KMS-11 (cell line): ENCODE measurements at regions not wholly inside any gene's neighbourhood (a gene's known extent, or its start where the extent isn't known, plus 50 kb on each side); places are given as distances from the start of the nearest gene placed in this dataset.

Experiments used
- H2AFZ ChIP-seq: fragments of 200-600 bp; sonication (generic); 2 replicates; pipeline ENCODE4 v1.6.1; 2016; ENCODE audit warnings: antibody characterized with exemption, mixed run types, low read depth
- H3K27ac ChIP-seq: fragments of 200-600 bp; sonication (generic); 2 replicates; pipeline ENCODE4 v1.6.1; 2016; ENCODE audit warnings: mild to moderate bottlenecking, mixed run types
- H3K27me3 ChIP-seq: fragments of 200-600 bp; sonication (generic); 2 replicates; pipeline ENCODE4 v1.6.1; 2017; ENCODE audit warnings: mild to moderate bottlenecking, low read depth, mixed run types, moderate library complexity; ENCODE audit not compliant: insufficient read depth
- H3K36me3 ChIP-seq: fragments of 200-600 bp; sonication (generic); 2 replicates; pipeline ENCODE4 v1.6.1; 2017; ENCODE audit warnings: mild to moderate bottlenecking, mixed run types; ENCODE audit not compliant: insufficient read depth
- H3K4me1 ChIP-seq: fragments of 200-600 bp; sonication (generic); 2 replicates; pipeline ENCODE4 v1.6.1; 2016; ENCODE audit warnings: mild to moderate bottlenecking, low read depth, mixed run types; ENCODE audit not compliant: poor library complexity, severe bottlenecking
- H3K4me2 ChIP-seq: fragments of 200-600 bp; sonication (generic); 2 replicates; pipeline ENCODE4 v1.7.0; 2016; ENCODE audit warnings: mild to moderate bottlenecking, mixed run types
- H3K4me3 ChIP-seq: fragments of 200-600 bp; sonication (generic); IDR thresholded peaks from 2 replicates; pipeline ENCODE4 v1.6.1; 2017; ENCODE audit warnings: low read depth, low read length, mixed read lengths; ENCODE audit not compliant: insufficient read depth
- H3K79me2 ChIP-seq: fragments of 200-600 bp; sonication (generic); 2 replicates; pipeline ENCODE4 v1.6.1; 2016; ENCODE audit warnings: low read depth, mixed run types; ENCODE audit not compliant: insufficient read depth
- H3K9ac ChIP-seq: fragments of 200-600 bp; sonication (generic); 2 replicates; pipeline ENCODE4 v1.6.1; 2016; ENCODE audit warnings: mild to moderate bottlenecking, mixed run types
- H4K20me1 ChIP-seq: fragments of 200-600 bp; sonication (generic); 2 replicates; pipeline ENCODE4 v1.6.1; 2016; ENCODE audit warnings: mild to moderate bottlenecking, mixed run types; ENCODE audit not compliant: insufficient read depth
- TF ChIP-seq, protein P1 (sequence below): fragments of 200-600 bp; sonication (generic); conservative IDR thresholded peaks from 2 replicates; pipeline ENCODE4 v1.6.1; 2017; ENCODE audit warnings: low read depth, mild to moderate bottlenecking, antibody characterized with exemption, low read length, moderate library complexity, mixed read lengths

DNA sequence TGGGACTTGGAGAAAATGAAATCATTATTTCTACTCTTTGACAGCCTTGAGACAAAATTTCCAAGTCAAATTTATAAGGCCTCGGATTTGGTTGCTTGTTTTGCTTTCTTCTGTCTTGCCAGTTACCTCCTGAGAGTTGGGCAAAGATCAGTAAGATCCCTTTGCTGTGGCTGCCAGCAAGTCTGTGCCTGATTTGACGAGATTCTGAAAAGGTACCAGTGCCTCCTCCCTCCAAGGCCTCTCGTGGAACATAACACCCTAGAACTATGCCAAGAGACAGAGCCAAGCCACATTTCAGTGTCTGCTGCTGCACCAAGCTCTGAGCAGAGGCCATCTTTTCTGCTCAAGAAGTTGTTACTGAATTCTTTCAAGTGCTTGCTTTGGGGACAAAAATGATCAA, 61.0 kb downstream of the GTPBP8 start:
- no peaks in the 10 kb centered on the region for H3K79me2 ChIP-seq
- no peaks in the 10 kb centered on the region for H3K36me3 ChIP-seq
- no peak overlapping the region; the same call in 1 of the 2 replicates for H3K9ac ChIP-seq
- no peaks in the 10 kb centered on the region for H4K20me1 ChIP-seq
- peaks cover 7% of the 10 kb centered on the region for H3K4me1 ChIP-seq
- peak overlapping the region; percentile 54; the same call in 1 of the 2 replicates for H3K4me2 ChIP-seq
- no peak overlapping the region for H3K4me3 ChIP-seq
- peak overlapping the region; percentile 72 for H2AFZ ChIP-seq
- TF ChIP-seq, protein P1, sequence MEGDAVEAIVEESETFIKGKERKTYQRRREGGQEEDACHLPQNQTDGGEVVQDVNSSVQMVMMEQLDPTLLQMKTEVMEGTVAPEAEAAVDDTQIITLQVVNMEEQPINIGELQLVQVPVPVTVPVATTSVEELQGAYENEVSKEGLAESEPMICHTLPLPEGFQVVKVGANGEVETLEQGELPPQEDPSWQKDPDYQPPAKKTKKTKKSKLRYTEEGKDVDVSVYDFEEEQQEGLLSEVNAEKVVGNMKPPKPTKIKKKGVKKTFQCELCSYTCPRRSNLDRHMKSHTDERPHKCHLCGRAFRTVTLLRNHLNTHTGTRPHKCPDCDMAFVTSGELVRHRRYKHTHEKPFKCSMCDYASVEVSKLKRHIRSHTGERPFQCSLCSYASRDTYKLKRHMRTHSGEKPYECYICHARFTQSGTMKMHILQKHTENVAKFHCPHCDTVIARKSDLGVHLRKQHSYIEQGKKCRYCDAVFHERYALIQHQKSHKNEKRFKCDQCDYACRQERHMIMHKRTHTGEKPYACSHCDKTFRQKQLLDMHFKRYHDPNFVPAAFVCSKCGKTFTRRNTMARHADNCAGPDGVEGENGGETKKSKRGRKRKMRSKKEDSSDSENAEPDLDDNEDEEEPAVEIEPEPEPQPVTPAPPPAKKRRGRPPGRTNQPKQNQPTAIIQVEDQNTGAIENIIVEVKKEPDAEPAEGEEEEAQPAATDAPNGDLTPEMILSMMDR, result no peak
- no peaks in the 10 kb centered on the region for H3K27me3 ChIP-seq
- H3K27ac ChIP-seq, result no peak overlapping the region

DNA sequence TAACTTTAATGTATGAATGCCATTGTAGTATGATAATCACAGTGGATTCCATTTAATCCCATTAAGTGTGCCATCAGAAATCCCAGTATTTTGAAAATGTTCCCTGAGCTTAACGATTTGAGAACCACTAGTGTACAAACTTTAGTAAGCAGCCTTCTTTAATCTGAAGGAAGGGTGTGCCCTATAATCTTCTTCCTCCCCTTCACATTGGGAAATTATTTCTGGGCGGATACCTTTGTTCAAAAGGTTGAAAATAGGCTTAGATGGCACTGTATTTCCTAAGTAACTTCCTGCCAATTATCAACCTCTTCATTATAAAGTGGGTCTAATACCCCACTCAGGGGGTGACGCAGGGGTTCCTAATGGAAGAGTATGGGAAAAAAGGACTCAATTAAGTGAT, 62.4 kb downstream of the GTPBP8 start:
- Histone ChIP-seq H3K79me2 (no peaks in the 10 kb centered on the region), H3K36me3 (no peaks in the 10 kb centered on the region), H2AFZ (no peak overlapping the region), H3K27ac (no peak overlapping the region), H4K20me1 (no peaks in the 10 kb centered on the region), H3K9ac (no peak overlapping the region), H3K4me3 (no peak overlapping the region), H3K4me1 (peaks cover 7% of the 10 kb centered on the region), H3K27me3 (no peaks in the 10 kb centered on the region), H3K4me2 (no peak overlapping the region)
- TF ChIP-seq, protein P1, result no peak

DNA sequence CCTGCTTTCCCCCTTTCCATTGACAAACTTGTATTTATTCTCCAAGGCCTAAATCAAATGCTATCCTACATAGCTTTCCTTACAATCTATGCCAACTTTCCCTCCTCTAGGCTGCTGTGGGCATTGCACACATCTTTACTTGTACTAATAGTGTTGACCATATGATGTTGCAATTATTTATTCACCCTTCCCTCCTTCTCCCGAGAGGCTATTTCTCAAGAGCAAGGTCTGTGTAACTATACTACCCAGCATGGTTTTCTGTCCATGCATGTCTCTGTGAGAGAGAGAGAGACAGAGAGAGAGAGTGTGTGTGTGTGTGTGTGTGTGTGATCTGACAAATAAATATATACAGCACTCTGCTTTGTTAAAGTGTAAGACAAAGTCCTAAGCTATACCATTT, 63.8 kb downstream of the GTPBP8 start:
- Histone ChIP-seq H3K27ac (no peak overlapping the region), H4K20me1 (no peaks in the 10 kb centered on the region), H3K4me2 (no peak overlapping the region), H3K4me1 (peaks cover 7% of the 10 kb centered on the region), H3K4me3 (no peak overlapping the region), H3K27me3 (no peaks in the 10 kb centered on the region), H2AFZ (no peak overlapping the region), H3K9ac (no peak overlapping the region), H3K79me2 (no peaks in the 10 kb centered on the region), H3K36me3 (no peaks in the 10 kb centered on the region)
- TF ChIP-seq, protein P1, result no peak

DNA sequence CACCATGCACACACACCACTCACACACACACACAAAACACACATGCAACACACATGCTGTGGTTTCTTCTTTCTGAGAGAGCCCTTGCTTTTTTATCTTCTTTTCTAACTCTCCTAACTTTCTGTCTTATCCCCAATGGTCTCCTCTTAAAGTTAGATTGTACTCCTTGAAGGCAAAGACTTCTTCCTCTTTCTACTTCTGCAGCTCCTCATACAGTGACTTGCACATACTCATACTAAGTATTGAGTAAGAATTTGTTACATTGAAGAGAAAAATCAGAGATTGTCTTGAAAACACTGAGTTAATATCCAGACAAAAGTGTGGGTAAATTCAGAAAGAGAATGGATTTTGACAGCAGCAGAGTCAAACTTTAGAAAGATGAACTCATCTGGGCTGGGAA, 64.4 kb downstream of the GTPBP8 start:
- H3K9ac ChIP-seq, result no peak overlapping the region
- H3K4me2 ChIP-seq, result no peak overlapping the region
- H3K27ac ChIP-seq, result no peak overlapping the region
- H3K4me3 ChIP-seq, result no peak overlapping the region
- no peaks in the 10 kb centered on the region for H3K36me3 ChIP-seq
- no peaks in the 10 kb centered on the region for H3K27me3 ChIP-seq
- H4K20me1 ChIP-seq, result no peaks in the 10 kb centered on the region
- no peak overlapping the region for H2AFZ ChIP-seq
- TF ChIP-seq, protein P1, result no peak
- H3K4me1 ChIP-seq, result peaks cover 7% of the 10 kb centered on the region
- no peaks in the 10 kb centered on the region for H3K79me2 ChIP-seq
